ENCODE measurements at regions not wholly inside any gene's neighbourhood (a gene's known extent, or its start where the extent isn't known, plus 50 kb on each side); places are given as distances from the start of the nearest gene placed in this dataset.

DNA sequence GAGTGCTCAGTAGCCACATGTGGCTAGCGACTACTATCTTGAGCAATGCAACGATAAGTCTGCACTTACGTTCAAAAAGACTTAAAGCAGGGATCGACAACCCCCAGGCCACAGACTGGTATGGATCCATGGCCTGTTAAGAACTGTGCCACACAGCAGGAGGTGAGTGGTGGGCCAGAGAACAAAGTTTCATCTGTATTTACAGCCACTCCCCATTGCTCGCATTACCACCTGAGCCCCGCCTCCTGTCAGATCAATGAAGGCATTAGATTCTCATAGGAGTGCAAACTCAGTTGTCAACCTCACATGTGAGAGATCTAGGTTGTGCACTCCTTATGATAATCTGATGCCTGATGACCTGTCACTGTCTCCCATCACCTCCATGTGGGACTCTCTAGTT lies 103.6 kb upstream of the ZRANB2 start:
- TF ChIP-seq POLR2A (IDR thresholded peaks at IDR 0.05; ENCODE audit: low read length) (no peak), GATA1 (IDR thresholded peaks at IDR 0.05; ENCODE audit: low read depth, low read length) (no peak)
- no peak for DNase-seq

DNA sequence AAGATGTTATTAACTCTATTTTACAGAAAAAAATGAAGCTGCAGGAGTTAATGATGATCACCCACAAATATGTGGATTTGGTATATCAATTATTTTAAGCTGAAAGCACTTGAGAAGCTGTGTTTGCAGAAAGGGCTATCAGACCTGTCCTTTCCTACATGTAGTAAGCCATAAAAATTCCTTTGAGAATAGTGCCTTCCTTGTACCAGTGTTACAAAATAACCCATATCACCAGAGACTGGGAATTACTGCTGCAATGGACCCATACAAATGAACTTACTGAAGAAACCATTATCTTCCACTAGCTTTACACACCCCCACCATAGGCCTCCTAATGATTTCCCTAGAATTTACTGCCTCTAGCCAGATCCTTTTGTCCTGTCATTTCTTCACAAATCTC lies 99.2 kb upstream of the ZRANB2 start:
- TF ChIP-seq POLR2A (IDR thresholded peaks at IDR 0.05; ENCODE audit: low read length) (no peak), GATA1 (IDR thresholded peaks at IDR 0.05; ENCODE audit: low read depth, low read length) (no peak)
- no peak for DNase-seq

DNA sequence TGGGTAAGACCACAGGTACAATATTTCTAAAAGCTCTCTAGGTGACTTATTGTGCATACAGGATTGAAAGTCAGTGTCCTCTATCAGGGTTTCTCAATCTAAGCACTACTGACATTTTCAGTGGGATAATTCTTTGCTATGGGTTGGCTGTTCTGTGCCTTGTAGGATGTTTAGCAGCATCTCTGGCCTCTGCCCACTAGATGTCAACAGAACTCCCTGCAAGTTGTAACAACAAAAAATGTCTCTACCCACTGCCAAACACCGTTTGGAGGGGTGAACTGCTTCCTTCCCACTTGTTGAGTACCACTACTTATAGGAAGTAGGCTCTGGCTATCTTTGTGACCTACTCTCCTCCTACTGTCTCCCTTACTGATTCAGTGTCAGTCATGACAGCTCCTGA lies 90.1 kb upstream of the ZRANB2 start:
- TF ChIP-seq POLR2A (IDR thresholded peaks at IDR 0.05; ENCODE audit: low read length) (no peak), GATA1 (IDR thresholded peaks at IDR 0.05; ENCODE audit: low read depth, low read length) (no peak)
- no peak for DNase-seq

DNA sequence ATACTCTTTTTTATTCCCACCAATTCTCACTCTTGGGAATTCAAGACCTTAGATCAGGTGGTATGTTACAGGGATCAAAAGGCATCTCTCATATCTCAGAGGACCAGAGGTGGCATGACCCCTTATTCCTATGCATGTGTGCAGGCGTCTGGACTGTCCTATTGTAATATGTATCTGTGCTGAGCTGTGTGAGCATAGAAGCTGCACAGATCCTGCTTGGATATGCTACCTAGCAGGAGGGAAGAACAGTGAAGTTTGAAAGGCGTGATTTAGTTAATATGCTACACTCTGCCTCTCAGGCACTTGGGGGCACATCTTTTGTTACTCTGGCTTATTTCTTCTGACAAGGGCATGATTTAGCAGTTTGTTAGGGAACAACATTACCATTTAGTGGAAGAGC lies 86.7 kb upstream of the ZRANB2 start:
- DNase-seq = no peak
- TF ChIP-seq GATA1 (IDR thresholded peaks at IDR 0.05; ENCODE audit: low read depth, low read length) (no peak), POLR2A (IDR thresholded peaks at IDR 0.05; ENCODE audit: low read length) (no peak)

DNA sequence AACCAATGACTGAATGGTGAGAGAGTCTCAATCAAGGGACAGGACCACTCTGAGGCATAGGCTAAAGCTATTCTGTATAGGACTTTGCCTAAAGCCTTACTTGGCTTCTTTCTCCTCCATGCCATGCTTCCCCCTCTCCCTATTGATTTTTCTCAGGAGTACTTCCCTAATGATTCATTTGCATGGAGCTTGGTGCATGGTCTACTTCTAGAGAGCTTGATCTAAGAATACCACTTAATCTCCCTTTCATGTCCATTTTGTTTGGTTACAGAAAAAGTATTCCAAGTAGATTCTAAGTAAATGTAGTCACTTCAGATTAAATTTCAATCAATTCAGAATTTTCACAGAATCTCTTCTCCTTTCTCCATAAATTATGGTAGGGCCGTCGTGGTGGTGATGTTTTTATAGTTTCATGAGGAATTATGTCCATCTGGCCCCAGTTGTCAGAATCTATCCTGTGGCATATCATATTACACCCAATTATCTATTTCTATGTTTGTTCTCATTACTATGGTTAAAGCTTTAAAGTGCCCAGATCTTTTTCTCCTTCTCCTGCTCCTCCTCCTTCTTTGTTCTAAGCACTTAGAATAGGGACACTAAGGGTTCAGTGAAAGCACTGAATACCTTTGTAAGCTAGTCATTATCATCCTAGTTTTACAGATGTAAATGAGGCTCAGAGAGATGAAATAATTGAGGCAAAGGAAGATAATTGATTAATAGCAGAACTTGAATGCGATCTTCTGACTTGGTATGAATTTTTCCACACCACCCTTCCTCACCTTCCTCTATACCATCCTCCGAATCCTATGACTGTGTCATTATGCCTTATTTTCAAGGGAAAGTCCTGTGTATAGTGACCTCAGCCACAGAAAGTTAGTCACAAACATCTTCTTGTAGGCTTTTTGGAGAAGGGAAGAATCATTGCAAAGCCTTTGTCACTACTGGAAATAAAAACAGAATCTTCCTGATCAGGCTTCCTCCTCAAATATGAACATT lies 85.6 kb upstream of the ZRANB2 start:
- TF ChIP-seq GATA1 (IDR thresholded peaks at IDR 0.05; ENCODE audit: low read depth, low read length) (no peak), POLR2A (IDR thresholded peaks at IDR 0.05; ENCODE audit: low read length) (no peak)
- no peak for DNase-seq

DNA sequence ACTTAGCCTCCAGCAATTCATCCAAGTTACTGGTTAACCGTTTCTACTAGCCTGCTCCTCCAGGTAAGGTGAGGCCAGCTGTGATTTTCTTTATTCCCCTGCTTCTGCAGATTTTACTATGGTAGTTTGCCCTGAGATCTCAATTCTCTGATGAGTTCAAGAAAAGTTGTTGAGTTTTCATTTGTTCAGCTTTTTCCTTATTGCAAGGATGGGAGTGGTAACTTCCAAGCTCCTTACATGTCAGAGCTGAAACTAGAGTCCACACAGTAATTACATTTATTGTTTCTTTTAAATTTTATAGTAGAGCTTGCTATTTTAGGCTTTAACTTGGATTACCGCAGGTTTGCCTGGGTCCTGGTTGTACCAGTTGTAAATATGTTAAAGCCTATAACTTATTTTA lies 76.9 kb upstream of the ZRANB2 start:
- no peak for DNase-seq
- no peak for TF ChIP-seq GATA1 (IDR thresholded peaks at IDR 0.05; ENCODE audit: low read depth, low read length)

DNA sequence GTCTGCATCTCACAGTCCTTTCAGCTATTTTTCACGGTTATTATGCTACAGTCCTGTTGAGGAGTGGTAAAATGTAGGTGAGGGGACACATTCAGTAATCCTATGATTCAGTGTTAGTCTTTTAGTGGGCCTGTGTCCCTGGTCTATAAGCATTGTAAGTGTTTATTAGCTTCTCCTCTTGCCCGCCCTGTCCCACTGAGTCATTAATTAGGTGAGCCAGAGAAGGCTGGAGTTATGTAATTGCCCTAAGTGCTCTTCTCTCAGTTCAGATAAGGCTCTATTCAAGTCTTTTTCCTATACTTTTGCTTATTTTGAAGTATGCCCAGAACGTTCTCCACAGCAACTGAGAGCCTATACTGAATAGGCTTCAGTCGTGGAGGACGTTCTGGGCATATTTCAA lies 76.3 kb upstream of the ZRANB2 start:
- TF ChIP-seq GATA1 (IDR thresholded peaks at IDR 0.05; ENCODE audit: low read depth, low read length) = no peak
- TF ChIP-seq POLR2A (IDR thresholded peaks at IDR 0.05; ENCODE audit: low read length) = no peak
- no peak for DNase-seq

DNA sequence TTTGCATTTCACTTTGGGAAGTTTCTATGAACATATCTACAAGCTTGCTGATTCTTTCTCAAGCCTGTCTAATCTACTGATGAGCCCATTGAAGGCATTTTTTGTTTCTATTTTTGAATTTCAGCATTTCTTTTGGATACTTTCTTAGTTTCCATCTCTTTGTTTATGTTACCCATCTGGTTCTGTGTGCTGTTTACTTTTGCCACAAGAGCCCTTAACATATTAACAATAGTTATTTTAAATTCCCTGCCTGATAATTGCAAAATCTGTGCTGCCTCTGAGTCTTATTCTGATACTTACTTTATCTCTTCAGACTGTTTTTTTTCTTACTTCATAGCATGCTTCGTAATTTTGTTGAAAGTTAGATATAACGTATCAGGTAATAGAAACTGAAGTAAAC lies 75.8 kb upstream of the ZRANB2 start:
- no peak for DNase-seq
- TF ChIP-seq POLR2A (IDR thresholded peaks at IDR 0.05; ENCODE audit: low read length) = no peak
- TF ChIP-seq GATA1 (IDR thresholded peaks at IDR 0.05; ENCODE audit: low read depth, low read length) = no peak

DNA sequence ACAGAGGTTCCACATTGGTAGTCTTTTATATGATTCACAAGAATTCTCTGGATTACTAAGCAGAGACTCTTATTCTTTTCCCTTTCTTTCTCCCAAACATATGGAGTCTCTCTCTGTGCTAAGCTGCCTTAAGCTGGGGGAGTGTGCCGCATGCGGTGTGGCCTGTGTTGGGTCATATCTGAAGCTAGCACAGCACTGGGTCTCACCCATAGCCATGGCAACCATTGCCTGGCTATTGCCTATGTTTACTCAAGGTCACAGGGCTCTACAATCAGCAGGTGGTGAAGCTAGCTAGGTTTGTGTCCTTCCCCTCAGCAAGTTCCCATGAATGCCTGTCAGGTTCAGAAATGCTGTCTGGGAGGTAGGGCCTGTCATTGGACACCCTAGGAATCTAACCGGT lies 73.6 kb upstream of the ZRANB2 start:
- DNase-seq = no peak
- TF ChIP-seq GATA1 (IDR thresholded peaks at IDR 0.05; ENCODE audit: low read depth, low read length) (no peak), POLR2A (IDR thresholded peaks at IDR 0.05; ENCODE audit: low read length) (no peak)

DNA sequence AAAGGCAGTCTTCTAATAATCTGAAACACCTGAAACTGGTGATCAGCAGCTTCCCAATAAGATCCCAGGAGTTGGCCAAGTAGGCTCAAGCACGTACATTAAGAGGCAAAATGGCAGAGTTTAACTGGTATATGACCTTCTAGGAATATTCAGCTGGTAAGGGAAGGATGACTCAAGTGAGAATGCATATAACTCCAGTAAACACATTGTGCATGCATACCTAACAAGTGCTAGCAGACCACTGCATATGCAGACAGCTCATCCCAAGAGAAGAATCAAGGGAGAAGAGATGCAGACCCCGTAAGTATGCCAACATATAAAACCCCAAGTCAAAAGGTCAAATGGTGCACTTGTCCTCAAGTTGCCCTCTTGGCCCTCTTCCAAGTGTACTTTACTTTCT lies 73.0 kb upstream of the ZRANB2 start:
- DNase-seq = no peak
- TF ChIP-seq POLR2A (IDR thresholded peaks at IDR 0.05; ENCODE audit: low read length) (no peak), GATA1 (IDR thresholded peaks at IDR 0.05; ENCODE audit: low read depth, low read length) (no peak)

DNA sequence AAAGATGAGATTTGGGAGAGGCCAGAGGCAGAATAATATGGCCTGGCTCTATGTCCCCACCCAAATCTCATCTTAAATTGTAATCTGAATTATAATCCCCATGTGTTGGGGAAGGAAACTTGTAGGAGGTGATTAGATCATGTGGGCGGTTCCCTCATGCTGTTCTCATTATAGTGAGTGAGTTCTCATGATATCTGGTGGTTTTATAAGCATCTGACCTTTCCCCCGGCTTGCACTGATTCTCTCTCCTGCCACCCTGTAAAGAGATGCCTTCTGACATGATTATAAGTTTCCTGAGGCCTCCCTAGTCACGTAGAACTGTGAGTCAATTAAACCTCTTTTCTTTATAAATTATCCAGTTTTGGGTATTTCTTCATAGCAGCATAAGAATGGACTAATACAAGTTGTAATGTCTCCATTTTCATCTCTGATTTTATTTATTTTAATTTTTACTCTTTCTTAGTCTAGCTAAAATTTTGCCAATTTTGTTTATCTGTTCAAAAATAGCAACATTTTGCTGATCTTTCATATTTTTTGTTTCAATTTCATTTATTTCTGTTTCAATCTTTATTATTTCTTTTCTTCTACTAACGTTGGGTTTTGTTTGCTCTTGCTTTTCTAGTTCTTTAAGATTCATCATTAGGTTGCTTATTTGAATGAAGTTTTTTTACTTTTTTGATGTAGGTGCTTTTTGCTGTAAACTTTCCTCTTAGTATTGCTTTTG lies 67.0 kb upstream of the ZRANB2 start:
- no peak for TF ChIP-seq POLR2A (IDR thresholded peaks at IDR 0.05; ENCODE audit: low read length)
- TF ChIP-seq GATA1 (IDR thresholded peaks at IDR 0.05; ENCODE audit: low read depth, low read length) = no peak

DNA sequence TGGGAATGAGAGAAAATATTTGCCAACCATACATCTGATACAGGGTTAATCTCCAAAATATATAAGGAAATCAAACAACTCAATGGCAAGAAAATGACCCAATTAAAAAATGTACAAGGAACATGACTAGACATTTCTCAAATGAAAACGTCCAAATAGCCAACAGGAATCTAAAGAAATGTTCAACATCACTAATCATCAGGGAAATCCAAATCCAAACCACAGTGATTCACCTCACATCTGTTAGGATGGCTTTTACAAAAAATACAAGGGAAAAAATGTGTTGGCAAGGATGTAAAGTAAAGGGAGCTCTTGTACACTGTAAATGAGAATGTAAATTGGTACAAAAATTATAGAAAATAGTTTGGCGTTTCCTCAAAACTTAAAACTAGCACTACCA lies 54.7 kb upstream of the ZRANB2 start:
- no peak for DNase-seq
- TF ChIP-seq GATA1 (IDR thresholded peaks at IDR 0.05; ENCODE audit: low read depth, low read length) = no peak
- no peak for TF ChIP-seq POLR2A (IDR thresholded peaks at IDR 0.05; ENCODE audit: low read length)

More for the DNA sequence above, 67.0 kb upstream of the ZRANB2 start:
- no peak for DNase-seq
